ENCODE measurements at regions not wholly inside any gene's neighbourhood (a gene's known extent, or its start where the extent isn't known, plus 50 kb on each side); places are given as distances from the start of the nearest gene placed in this dataset.

DNA sequence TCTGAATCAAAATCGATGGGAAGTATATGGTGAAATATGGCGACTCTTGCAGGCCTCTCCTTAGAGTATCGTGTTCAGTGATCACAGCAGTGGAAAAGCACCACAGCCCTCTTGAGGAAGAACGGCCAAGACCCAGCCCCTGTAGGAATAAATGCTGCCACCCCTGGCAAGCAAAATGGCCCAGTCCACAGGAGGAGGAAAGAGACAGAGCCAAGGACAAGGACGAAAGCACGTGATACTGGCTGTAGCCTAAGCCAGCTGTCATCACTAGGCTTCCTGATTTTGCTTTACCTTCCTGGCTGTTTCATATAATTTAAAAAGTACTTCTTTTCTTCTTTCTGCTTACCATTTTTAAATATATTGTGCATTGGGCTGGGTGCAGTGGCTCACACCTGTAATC, 395.0 kb upstream of the SHH start:
- Histone ChIP-seq H3K4me3 (ENCODE audit: low read depth in 1 of 2, low read length in 2 of 2) (no peak overlapping the region), H3K27me3 (ENCODE audit: low read depth, low read length) (no peaks in the 10 kb centered on the region), H3K4me1 (ENCODE audit: control insufficient read depth in 1 of 2, insufficient read depth in 2 of 2, low read length in 2 of 2) (no peaks in the 10 kb centered on the region), H3K36me3 (ENCODE audit: control insufficient read depth in 1 of 2, insufficient read depth in 2 of 2, low read length in 2 of 2) (no peaks in the 10 kb centered on the region), H3K27ac (ENCODE audit: low read length) (no peak overlapping the region), H3K9me3 (ENCODE audit: control insufficient read depth in 1 of 2, low read length in 2 of 2) (no peaks in the 10 kb centered on the region)

DNA sequence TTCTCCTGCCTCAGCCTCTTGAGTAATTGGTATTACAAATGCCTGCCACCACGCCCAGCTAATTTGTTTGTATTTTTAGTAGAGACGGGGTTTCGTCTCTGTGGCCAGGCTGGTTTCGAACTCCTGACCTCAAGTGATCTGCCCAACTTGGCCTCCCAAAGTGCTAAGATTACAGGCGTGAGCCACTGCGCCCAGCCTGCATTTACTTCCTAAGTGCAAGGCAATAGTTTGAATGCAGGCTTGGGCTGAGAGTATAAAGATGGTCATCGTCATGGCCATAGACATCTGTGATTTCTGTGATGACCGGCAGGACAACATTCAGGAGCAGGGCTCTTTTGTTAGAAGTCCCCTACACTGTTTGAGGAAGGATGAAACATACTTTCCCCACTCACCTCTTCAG, 393.9 kb upstream of the SHH start:
- no peak overlapping the region for H3K4me3 ChIP-seq (ENCODE audit: low read depth in 1 of 2, low read length in 2 of 2)
- H3K36me3 ChIP-seq (ENCODE audit: control insufficient read depth in 1 of 2, insufficient read depth in 2 of 2, low read length in 2 of 2): no peaks in the 10 kb centered on the region
- H3K4me1 ChIP-seq (ENCODE audit: control insufficient read depth in 1 of 2, insufficient read depth in 2 of 2, low read length in 2 of 2): no peaks in the 10 kb centered on the region
- H3K9me3 ChIP-seq (ENCODE audit: control insufficient read depth in 1 of 2, low read length in 2 of 2): no peaks in the 10 kb centered on the region
- no peaks in the 10 kb centered on the region for H3K27me3 ChIP-seq (ENCODE audit: low read depth, low read length)
- H3K27ac ChIP-seq (ENCODE audit: low read length): no peak overlapping the region

DNA sequence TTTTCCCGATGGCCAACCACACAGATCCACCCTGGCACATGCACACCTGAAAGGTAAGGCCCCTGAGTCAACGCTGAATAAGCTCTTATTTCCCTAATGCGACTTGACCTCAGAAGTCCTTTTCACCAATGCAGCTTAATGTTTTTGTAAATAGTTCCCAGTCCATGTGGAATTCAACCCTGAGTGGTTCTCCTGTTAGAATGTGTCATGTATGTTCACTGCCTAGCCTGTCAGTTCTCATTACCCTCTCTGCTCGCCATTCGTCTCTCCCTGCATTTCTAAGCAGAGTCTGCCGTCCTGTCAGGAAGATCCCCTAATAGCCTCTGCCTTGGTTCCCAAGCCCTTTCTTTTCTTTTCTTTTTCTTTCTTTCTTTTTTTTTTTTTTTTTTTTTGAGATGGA, 392.6 kb upstream of the SHH start:
- Histone ChIP-seq H3K27ac (ENCODE audit: low read length) (no peak overlapping the region), H3K9me3 (ENCODE audit: control insufficient read depth in 1 of 2, low read length in 2 of 2) (no peaks in the 10 kb centered on the region), H3K27me3 (ENCODE audit: low read depth, low read length) (no peaks in the 10 kb centered on the region), H3K4me1 (ENCODE audit: control insufficient read depth in 1 of 2, insufficient read depth in 2 of 2, low read length in 2 of 2) (no peaks in the 10 kb centered on the region), H3K36me3 (ENCODE audit: control insufficient read depth in 1 of 2, insufficient read depth in 2 of 2, low read length in 2 of 2) (no peaks in the 10 kb centered on the region), H3K4me3 (ENCODE audit: low read depth in 1 of 2, low read length in 2 of 2) (no peak overlapping the region)

DNA sequence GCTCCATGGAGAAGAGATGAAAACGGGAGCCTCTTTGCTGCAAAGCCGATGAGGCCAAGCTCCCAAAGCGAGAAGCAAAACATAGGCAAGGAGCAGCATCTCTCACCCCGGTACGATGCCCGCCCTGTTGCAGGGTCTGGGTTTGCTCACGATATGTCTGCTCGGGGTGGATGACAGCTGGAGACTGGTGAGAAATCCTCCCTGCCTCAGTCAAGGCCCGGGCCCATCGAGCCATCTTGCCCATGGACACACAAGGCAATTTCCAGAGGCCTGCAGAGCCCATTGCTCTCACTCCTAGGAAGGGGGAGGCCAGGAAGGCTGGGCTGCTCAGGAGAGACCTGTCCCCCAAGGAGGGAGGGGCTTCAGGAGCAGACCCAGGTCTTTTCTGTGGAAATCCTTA, 391.7 kb upstream of the SHH start:
- Histone ChIP-seq H3K27ac (ENCODE audit: low read length) (no peak overlapping the region), H3K9me3 (ENCODE audit: control insufficient read depth in 1 of 2, low read length in 2 of 2) (no peaks in the 10 kb centered on the region), H3K36me3 (ENCODE audit: control insufficient read depth in 1 of 2, insufficient read depth in 2 of 2, low read length in 2 of 2) (no peaks in the 10 kb centered on the region), H3K4me3 (ENCODE audit: low read depth in 1 of 2, low read length in 2 of 2) (no peak overlapping the region), H3K4me1 (ENCODE audit: control insufficient read depth in 1 of 2, insufficient read depth in 2 of 2, low read length in 2 of 2) (no peaks in the 10 kb centered on the region), H3K27me3 (ENCODE audit: low read depth, low read length) (no peaks in the 10 kb centered on the region)

DNA sequence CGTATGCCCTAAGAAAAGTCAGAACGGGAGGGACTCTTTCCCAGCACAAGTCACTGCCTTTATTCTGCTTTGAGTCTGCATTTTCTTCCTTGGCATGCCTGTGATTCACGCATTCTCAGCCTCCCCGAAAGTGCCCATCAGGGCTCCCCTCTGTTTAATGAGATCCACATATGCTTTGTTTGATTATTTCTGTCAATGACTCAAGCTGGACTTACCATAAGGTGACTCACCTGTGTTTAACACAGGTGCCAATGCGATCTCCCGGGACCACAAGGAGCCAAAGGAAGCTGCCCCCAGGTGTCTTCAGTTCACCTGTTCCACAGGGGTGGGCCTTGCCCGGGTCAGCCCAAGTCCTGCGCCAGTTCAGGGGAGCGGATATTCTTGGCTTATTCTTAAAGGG, 386.0 kb upstream of the SHH start:
- H3K4me3 ChIP-seq (ENCODE audit: low read depth in 1 of 2, low read length in 2 of 2): no peak overlapping the region
- H3K36me3 ChIP-seq (ENCODE audit: control insufficient read depth in 1 of 2, insufficient read depth in 2 of 2, low read length in 2 of 2): no peaks in the 10 kb centered on the region
- H3K27me3 ChIP-seq (ENCODE audit: low read depth, low read length): no peaks in the 10 kb centered on the region
- H3K9me3 ChIP-seq (ENCODE audit: control insufficient read depth in 1 of 2, low read length in 2 of 2): no peaks in the 10 kb centered on the region
- no peak overlapping the region for H3K27ac ChIP-seq (ENCODE audit: low read length)
- H3K4me1 ChIP-seq (ENCODE audit: control insufficient read depth in 1 of 2, insufficient read depth in 2 of 2, low read length in 2 of 2): no peaks in the 10 kb centered on the region

DNA sequence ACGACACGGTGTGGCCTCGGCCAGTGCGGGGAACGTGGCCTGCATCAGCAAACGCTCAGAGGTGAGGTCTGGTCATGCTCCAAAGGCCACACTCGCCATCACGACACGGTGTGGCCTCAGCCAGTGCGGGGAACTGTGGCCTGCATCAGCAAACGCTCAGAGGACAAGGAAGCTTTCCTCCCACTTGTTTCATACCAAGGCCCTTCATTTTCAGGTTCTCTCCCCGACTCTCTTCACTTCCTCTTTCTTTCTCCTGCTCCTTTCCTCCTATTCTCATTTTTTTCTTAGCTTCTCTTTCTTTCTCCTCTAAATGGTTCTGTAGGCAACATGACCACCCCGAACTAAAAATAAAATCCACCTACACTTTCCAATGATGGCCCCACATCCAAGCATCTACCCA, 384.4 kb upstream of the SHH start:
- Histone ChIP-seq H3K27me3 (ENCODE audit: low read depth, low read length) (no peaks in the 10 kb centered on the region), H3K4me1 (ENCODE audit: control insufficient read depth in 1 of 2, insufficient read depth in 2 of 2, low read length in 2 of 2) (no peaks in the 10 kb centered on the region), H3K36me3 (ENCODE audit: control insufficient read depth in 1 of 2, insufficient read depth in 2 of 2, low read length in 2 of 2) (no peaks in the 10 kb centered on the region)

DNA sequence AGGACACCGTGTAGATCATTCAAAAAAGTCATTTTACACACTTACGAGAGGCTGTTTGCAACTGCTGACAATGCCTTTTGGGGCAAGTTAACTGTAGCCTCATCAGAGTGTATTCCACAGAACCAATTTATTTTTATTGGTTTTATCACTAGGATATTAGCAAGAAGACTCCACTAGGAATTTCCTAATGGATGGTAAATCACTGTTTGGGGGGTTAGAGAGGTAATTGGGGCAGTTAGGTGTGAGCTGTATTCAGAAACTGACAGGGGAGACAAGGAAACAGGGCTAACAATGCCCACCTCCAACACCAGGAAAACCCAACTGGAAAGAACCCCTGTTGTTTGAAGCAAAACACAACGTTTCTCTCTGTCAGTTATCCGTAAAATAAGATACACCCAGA, 383.0 kb upstream of the SHH start:
- no peaks in the 10 kb centered on the region for H3K27me3 ChIP-seq (ENCODE audit: low read depth, low read length)
- H3K36me3 ChIP-seq (ENCODE audit: control insufficient read depth in 1 of 2, insufficient read depth in 2 of 2, low read length in 2 of 2): no peaks in the 10 kb centered on the region
- H3K4me3 ChIP-seq (ENCODE audit: low read depth in 1 of 2, low read length in 2 of 2): no peak overlapping the region
- H3K9me3 ChIP-seq (ENCODE audit: control insufficient read depth in 1 of 2, low read length in 2 of 2): no peaks in the 10 kb centered on the region
- no peak overlapping the region for H3K27ac ChIP-seq (ENCODE audit: low read length)
- H3K4me1 ChIP-seq (ENCODE audit: control insufficient read depth in 1 of 2, insufficient read depth in 2 of 2, low read length in 2 of 2): no peaks in the 10 kb centered on the region

More for the DNA sequence above, 384.4 kb upstream of the SHH start:
- Histone ChIP-seq H3K4me3 (ENCODE audit: low read depth in 1 of 2, low read length in 2 of 2) (no peak overlapping the region), H3K27ac (ENCODE audit: low read length) (no peak overlapping the region), H3K9me3 (ENCODE audit: control insufficient read depth in 1 of 2, low read length in 2 of 2) (no peaks in the 10 kb centered on the region)

DNA sequence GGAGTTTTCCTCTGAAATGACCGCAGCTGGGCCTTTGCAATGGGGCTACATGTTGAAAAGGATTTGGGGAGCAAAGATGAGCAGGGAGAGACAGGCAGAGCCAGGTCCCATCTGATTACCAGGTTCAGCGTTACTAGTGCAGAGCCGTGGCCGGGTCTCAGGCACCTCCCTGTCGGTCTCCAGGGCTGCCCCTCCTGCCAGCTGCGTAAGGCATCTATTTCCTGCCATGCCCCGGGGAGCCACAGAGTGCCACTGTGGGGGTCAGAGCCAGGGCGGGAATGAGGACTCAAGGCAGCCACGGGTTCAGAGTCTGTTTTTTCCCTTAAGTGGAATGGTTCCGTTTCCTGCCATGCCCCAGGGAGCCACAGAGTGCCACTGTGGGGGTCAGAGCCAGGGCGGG, 382.6 kb upstream of the SHH start:
- Histone ChIP-seq H3K4me1 (ENCODE audit: control insufficient read depth in 1 of 2, insufficient read depth in 2 of 2, low read length in 2 of 2) (no peaks in the 10 kb centered on the region), H3K27ac (ENCODE audit: low read length) (no peak overlapping the region), H3K27me3 (ENCODE audit: low read depth, low read length) (no peaks in the 10 kb centered on the region), H3K9me3 (ENCODE audit: control insufficient read depth in 1 of 2, low read length in 2 of 2) (no peaks in the 10 kb centered on the region), H3K4me3 (ENCODE audit: low read depth in 1 of 2, low read length in 2 of 2) (no peak overlapping the region), H3K36me3 (ENCODE audit: control insufficient read depth in 1 of 2, insufficient read depth in 2 of 2, low read length in 2 of 2) (no peaks in the 10 kb centered on the region)

DNA sequence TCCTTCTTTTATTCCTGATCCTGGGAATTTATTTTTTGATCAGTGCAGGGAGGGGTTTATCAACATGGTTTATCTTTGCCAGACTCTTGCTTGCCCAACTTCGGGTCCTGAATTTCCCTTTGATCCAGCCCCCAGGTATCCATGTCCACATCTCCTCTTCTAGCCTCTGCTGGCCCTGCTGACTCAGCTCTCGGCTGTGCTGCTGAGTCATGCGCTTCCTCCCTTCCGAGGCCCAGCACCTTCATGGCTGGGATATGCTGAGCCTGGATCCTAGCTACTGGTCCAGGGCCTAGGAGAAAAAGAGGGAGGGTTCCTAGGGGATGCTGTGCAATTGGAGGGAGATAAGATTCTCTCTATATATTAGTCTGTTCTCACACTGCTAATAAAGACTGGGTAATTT, 380.7 kb upstream of the SHH start:
- H3K36me3 ChIP-seq (ENCODE audit: control insufficient read depth in 1 of 2, insufficient read depth in 2 of 2, low read length in 2 of 2): no peaks in the 10 kb centered on the region
- no peak overlapping the region for H3K4me3 ChIP-seq (ENCODE audit: low read depth in 1 of 2, low read length in 2 of 2)
- no peak overlapping the region for H3K27ac ChIP-seq (ENCODE audit: low read length)
- H3K4me1 ChIP-seq (ENCODE audit: control insufficient read depth in 1 of 2, insufficient read depth in 2 of 2, low read length in 2 of 2): no peaks in the 10 kb centered on the region
- H3K9me3 ChIP-seq (ENCODE audit: control insufficient read depth in 1 of 2, low read length in 2 of 2): no peaks in the 10 kb centered on the region
- no peaks in the 10 kb centered on the region for H3K27me3 ChIP-seq (ENCODE audit: low read depth, low read length)

DNA sequence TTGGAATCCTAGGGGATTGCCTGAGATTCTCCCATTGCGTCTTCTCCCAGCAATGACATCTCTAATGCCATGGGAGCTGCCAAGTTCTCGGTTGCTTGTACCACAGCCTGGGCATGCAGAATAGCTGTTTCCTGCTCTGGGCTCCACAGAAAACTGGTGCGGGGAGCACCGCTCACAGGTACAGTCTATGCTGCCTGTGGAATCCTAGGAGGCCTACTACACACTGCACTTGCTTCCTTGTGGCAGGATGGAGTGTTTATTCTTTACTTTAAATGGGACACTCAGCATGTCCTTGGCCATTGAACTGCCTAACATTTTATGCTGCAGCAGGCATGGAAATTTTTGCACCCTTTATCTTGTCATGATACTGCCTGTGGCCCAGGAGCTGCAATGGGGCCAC, 378.8 kb upstream of the SHH start:
- H3K4me1 ChIP-seq (ENCODE audit: control insufficient read depth in 1 of 2, insufficient read depth in 2 of 2, low read length in 2 of 2): no peaks in the 10 kb centered on the region
- no peak overlapping the region for H3K4me3 ChIP-seq (ENCODE audit: low read depth in 1 of 2, low read length in 2 of 2)
- no peak overlapping the region for H3K27ac ChIP-seq (ENCODE audit: low read length)
- peaks cover 0 to 13% of the 10 kb centered on the region in 2 donors for H3K9me3 ChIP-seq (ENCODE audit: control insufficient read depth in 1 of 2, low read length in 2 of 2)
- no peaks in the 10 kb centered on the region for H3K27me3 ChIP-seq (ENCODE audit: low read depth, low read length)
- no peaks in the 10 kb centered on the region for H3K36me3 ChIP-seq (ENCODE audit: control insufficient read depth in 1 of 2, insufficient read depth in 2 of 2, low read length in 2 of 2)

DNA sequence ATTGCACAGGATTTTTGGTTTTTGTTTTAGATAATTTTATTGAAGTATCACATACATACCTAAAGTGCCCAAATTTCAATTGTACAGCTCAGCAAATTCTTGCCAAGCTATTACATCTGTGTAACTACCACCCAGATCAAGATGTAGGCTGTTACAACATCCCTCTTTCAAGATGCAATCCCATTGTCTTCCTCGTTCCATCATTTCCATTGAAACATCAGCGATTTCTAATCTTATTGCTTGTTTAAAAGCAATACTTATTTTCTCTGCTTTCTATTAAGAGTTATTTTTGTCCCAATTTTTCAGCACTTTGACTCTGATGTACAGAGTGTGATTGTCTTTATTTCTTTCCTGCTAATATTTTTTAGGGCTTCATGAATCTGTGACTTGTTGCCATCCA, 372.8 kb upstream of the SHH start:
- no peak overlapping the region for H3K4me3 ChIP-seq (ENCODE audit: low read depth in 1 of 2, low read length in 2 of 2)
- no peaks in the 10 kb centered on the region for H3K36me3 ChIP-seq (ENCODE audit: control insufficient read depth in 1 of 2, insufficient read depth in 2 of 2, low read length in 2 of 2)
- no peaks in the 10 kb centered on the region for H3K4me1 ChIP-seq (ENCODE audit: control insufficient read depth in 1 of 2, insufficient read depth in 2 of 2, low read length in 2 of 2)
- no peak overlapping the region for H3K27ac ChIP-seq (ENCODE audit: low read length)
- H3K9me3 ChIP-seq (ENCODE audit: control insufficient read depth in 1 of 2, low read length in 2 of 2): peaks cover 0 to 21% of the 10 kb centered on the region in 2 donors
- H3K27me3 ChIP-seq (ENCODE audit: low read depth, low read length): no peaks in the 10 kb centered on the region

DNA sequence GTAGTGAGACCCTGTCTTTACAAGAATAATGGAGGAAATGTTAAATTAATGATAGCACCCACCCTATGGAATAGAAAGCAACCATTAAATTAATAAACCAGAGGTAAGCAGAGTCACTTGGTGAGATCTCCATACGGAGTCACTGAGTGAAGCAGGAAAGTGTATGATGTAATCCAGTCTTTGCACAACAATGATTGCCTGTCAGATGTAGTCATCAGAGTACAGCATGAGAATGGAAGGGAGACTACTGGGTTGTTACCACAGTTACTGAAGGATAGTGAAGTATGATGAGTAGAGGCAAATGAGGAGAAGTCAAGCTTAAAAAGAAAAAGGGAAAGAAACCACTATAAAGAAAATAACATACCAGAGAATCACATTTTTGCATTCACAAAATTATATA, 371.9 kb upstream of the SHH start:
- peaks cover 0 to 21% of the 10 kb centered on the region in 2 donors for H3K9me3 ChIP-seq (ENCODE audit: control insufficient read depth in 1 of 2, low read length in 2 of 2)
- H3K27me3 ChIP-seq (ENCODE audit: low read depth, low read length): no peaks in the 10 kb centered on the region
- no peak overlapping the region for H3K4me3 ChIP-seq (ENCODE audit: low read depth in 1 of 2, low read length in 2 of 2)

More for the DNA sequence above, 371.9 kb upstream of the SHH start:
- no peaks in the 10 kb centered on the region for H3K36me3 ChIP-seq (ENCODE audit: control insufficient read depth in 1 of 2, insufficient read depth in 2 of 2, low read length in 2 of 2)
- H3K4me1 ChIP-seq (ENCODE audit: control insufficient read depth in 1 of 2, insufficient read depth in 2 of 2, low read length in 2 of 2): no peaks in the 10 kb centered on the region
- no peak overlapping the region for H3K27ac ChIP-seq (ENCODE audit: low read length)
